ENCODE measurements at regions not wholly inside any gene's neighbourhood (a gene's known extent, or its start where the extent isn't known, plus 50 kb on each side); places are given as distances from the start of the nearest gene placed in this dataset.
"Not testable (repeated sequence)": the region's sequence is repeated elsewhere in the genome, so short reads cannot be mapped to it uniquely, and the experiment has no call there.

- DNase-seq (ENCODE audit: low spot score), result no peak
Measured at GRCh38 chr10:111267673-111268072, 190.8 kb downstream of the ADRA2A start.

GRCh38 chr10:111273235-111273634, 196.4 kb downstream of the ADRA2A start:
- no peak for DNase-seq (ENCODE audit: low spot score)

- no peak for DNase-seq (ENCODE audit: low spot score)
Measured at GRCh38 chr10:111273635-111274034, 196.8 kb downstream of the ADRA2A start.

GRCh38 chr10:111275091-111275490, 198.3 kb downstream of the ADRA2A start:
- DNase-seq (ENCODE audit: low spot score), result no peak

- DNase-seq (ENCODE audit: low spot score), result no peak
Measured at GRCh38 chr10:111277661-111278060, 200.8 kb downstream of the ADRA2A start.

- DNase-seq (ENCODE audit: low spot score), result no peak
Measured at GRCh38 chr10:111278266-111278665, 201.4 kb downstream of the ADRA2A start.

- peak; percentile 7 for DNase-seq (ENCODE audit: low spot score)
Measured at GRCh38 chr10:111281516-111281915, 204.7 kb downstream of the ADRA2A start.

- DNase-seq (ENCODE audit: low spot score), result no peak
Measured at GRCh38 chr10:111289461-111289860, 212.6 kb downstream of the ADRA2A start.

- no peak for DNase-seq (ENCODE audit: low spot score)
Measured at GRCh38 chr10:111290649-111291048, 213.8 kb downstream of the ADRA2A start.

- no peak for DNase-seq (ENCODE audit: low spot score)
Measured at GRCh38 chr10:111295788-111296187, 219.0 kb downstream of the ADRA2A start.

GRCh38 chr10:111297351-111297848, 220.6 kb downstream of the ADRA2A start:
- DNase-seq (ENCODE audit: low spot score), result no peak

GRCh38 chr10:111298031-111298430, 221.2 kb downstream of the ADRA2A start:
- DNase-seq (ENCODE audit: low spot score), result no peak

GRCh38 chr10:111299037-111299436, 222.2 kb downstream of the ADRA2A start:
- DNase-seq (ENCODE audit: low spot score), result no peak

- DNase-seq (ENCODE audit: low spot score), result no peak
Measured at GRCh38 chr10:111303887-111304286, 227.1 kb downstream of the ADRA2A start.

- DNase-seq (ENCODE audit: low spot score), result no peak
Measured at GRCh38 chr10:111316722-111317212, 239.9 kb downstream of the ADRA2A start.

- no peak for DNase-seq (ENCODE audit: low spot score)
Measured at GRCh38 chr10:111319866-111320265, 243.0 kb downstream of the ADRA2A start.

GRCh38 chr10:111323389-111323966, 246.6 kb downstream of the ADRA2A start:
- DNase-seq (ENCODE audit: low spot score), result peak; percentile 3

GRCh38 chr10:111332174-111332573, 255.3 kb downstream of the ADRA2A start:
- not testable (repeated sequence) for DNase-seq (ENCODE audit: low spot score)

- DNase-seq (ENCODE audit: low spot score), result no peak
Measured at GRCh38 chr10:111335826-111336225, 259.0 kb downstream of the ADRA2A start.

- DNase-seq (ENCODE audit: low spot score), result no peak
Measured at GRCh38 chr10:111338035-111338434, 261.2 kb downstream of the ADRA2A start.

- DNase-seq (ENCODE audit: low spot score), result no peak
Measured at GRCh38 chr10:111338805-111339204, 262.0 kb downstream of the ADRA2A start.

- peak; percentile 16 for DNase-seq (ENCODE audit: low spot score)
Measured at GRCh38 chr10:111344804-111345203, 268.0 kb downstream of the ADRA2A start.

- no peak for DNase-seq (ENCODE audit: low spot score)
Measured at GRCh38 chr10:111347386-111348013, 270.7 kb downstream of the ADRA2A start.

GRCh38 chr10:111348076-111348475, 271.2 kb downstream of the ADRA2A start:
- no peak for DNase-seq (ENCODE audit: low spot score)

Measured in NAMALWA (cell line).